NB4 (cell line): ENCODE measurements at regions not wholly inside any gene's neighbourhood (a gene's known extent, or its start where the extent isn't known, plus 50 kb on each side); places are given as distances from the start of the nearest gene placed in this dataset.

Source experiments
- MYC ChIP-seq: IDR thresholded peaks from 2 replicates; pipeline ENCODE4 v1.6.1; 2011; ENCODE audit warnings: low read depth, low read length
- POLR2A ChIP-seq: IDR thresholded peaks from 2 replicates; pipeline ENCODE4 v1.6.1; 2011; ENCODE audit warnings: mild to moderate bottlenecking; ENCODE audit not compliant: insufficient read length; ENCODE audit errors: extremely low read depth
- TF ChIP-seq, protein P1 (sequence below): IDR thresholded peaks from 2 replicates; pipeline ENCODE4 v1.6.1; 2011; ENCODE audit warnings: low read depth, low read length
- TF ChIP-seq, protein P2 (sequence below): IDR thresholded peaks from one replicate; pipeline ENCODE4 v1.5.1; 2012; ENCODE audit warnings: low read depth, low read length

- TF ChIP-seq POLR2A (no peak), MYC (no peak)
- TF ChIP-seq, protein P1, sequence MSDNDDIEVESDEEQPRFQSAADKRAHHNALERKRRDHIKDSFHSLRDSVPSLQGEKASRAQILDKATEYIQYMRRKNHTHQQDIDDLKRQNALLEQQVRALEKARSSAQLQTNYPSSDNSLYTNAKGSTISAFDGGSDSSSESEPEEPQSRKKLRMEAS, result no peak
- TF ChIP-seq, protein P2, sequence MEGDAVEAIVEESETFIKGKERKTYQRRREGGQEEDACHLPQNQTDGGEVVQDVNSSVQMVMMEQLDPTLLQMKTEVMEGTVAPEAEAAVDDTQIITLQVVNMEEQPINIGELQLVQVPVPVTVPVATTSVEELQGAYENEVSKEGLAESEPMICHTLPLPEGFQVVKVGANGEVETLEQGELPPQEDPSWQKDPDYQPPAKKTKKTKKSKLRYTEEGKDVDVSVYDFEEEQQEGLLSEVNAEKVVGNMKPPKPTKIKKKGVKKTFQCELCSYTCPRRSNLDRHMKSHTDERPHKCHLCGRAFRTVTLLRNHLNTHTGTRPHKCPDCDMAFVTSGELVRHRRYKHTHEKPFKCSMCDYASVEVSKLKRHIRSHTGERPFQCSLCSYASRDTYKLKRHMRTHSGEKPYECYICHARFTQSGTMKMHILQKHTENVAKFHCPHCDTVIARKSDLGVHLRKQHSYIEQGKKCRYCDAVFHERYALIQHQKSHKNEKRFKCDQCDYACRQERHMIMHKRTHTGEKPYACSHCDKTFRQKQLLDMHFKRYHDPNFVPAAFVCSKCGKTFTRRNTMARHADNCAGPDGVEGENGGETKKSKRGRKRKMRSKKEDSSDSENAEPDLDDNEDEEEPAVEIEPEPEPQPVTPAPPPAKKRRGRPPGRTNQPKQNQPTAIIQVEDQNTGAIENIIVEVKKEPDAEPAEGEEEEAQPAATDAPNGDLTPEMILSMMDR, result no peak
Measured at GRCh38 chr10:107717046-107717445, 552.5 kb upstream of the SORCS1 start.
